NB4 (cell line): ENCODE measurements at regions not wholly inside any gene's neighbourhood (a gene's known extent, or its start where the extent isn't known, plus 50 kb on each side); places are given as distances from the start of the nearest gene placed in this dataset.

Experiments used
- POLR2A ChIP-seq: IDR thresholded peaks from 2 replicates; pipeline ENCODE4 v1.6.1; 2011; ENCODE audit warnings: mild to moderate bottlenecking; ENCODE audit not compliant: insufficient read length; ENCODE audit errors: extremely low read depth
- TF ChIP-seq, protein P1 (sequence below): IDR thresholded peaks from one replicate; pipeline ENCODE4 v1.5.1; 2012; ENCODE audit warnings: low read depth, low read length
- TF ChIP-seq, protein P2 (sequence below): IDR thresholded peaks from 2 replicates; pipeline ENCODE4 v1.6.1; 2011; ENCODE audit warnings: low read depth, low read length

DNA sequence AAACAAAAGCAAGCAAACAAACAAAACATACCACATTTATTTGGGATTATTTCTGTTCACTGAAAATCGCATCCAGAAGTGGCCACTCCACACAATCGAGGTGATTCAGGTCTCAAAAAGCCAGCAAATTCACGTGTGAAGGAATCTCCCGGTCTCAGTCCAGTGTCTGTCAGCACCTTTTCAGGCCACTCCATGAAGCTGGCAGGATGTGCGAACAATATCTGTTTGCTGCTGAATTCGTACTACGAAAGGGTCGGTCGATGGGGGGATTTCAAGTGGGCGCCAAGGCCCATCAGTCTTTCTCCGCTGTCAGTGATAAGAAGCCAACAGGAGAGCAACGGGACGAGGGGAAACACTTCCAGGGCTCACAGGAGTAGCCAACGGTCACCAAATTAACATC, 505.1 kb downstream of the IRX1 start:
- TF ChIP-seq, protein P1, sequence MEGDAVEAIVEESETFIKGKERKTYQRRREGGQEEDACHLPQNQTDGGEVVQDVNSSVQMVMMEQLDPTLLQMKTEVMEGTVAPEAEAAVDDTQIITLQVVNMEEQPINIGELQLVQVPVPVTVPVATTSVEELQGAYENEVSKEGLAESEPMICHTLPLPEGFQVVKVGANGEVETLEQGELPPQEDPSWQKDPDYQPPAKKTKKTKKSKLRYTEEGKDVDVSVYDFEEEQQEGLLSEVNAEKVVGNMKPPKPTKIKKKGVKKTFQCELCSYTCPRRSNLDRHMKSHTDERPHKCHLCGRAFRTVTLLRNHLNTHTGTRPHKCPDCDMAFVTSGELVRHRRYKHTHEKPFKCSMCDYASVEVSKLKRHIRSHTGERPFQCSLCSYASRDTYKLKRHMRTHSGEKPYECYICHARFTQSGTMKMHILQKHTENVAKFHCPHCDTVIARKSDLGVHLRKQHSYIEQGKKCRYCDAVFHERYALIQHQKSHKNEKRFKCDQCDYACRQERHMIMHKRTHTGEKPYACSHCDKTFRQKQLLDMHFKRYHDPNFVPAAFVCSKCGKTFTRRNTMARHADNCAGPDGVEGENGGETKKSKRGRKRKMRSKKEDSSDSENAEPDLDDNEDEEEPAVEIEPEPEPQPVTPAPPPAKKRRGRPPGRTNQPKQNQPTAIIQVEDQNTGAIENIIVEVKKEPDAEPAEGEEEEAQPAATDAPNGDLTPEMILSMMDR: no peak
- TF ChIP-seq POLR2A: no peak
- TF ChIP-seq, protein P2, sequence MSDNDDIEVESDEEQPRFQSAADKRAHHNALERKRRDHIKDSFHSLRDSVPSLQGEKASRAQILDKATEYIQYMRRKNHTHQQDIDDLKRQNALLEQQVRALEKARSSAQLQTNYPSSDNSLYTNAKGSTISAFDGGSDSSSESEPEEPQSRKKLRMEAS: no peak
